Brain microvascular endothelial cell (primary cell): ENCODE measurements at regions not wholly inside any gene's neighbourhood (a gene's known extent, or its start where the extent isn't known, plus 50 kb on each side); places are given as distances from the start of the nearest gene placed in this dataset.

Experiments
- DNase-seq: peaks from one replicate; pipeline ENCODE4 v3.0.0-alpha.2; 2020
- H3K27ac ChIP-seq: fragments of 250-450 bp; sonication (Bioruptor Pico); 2 replicates; pipeline ENCODE4 v1.5.1; 2020; ENCODE audit warnings: mild to moderate bottlenecking, moderate library complexity
- H3K27me3 ChIP-seq: fragments of 250-450 bp; sonication (Bioruptor Pico); replicated peaks from 2 replicates; pipeline ENCODE4 v1.5.1; 2020; ENCODE audit warnings: mild to moderate bottlenecking
- H3K36me3 ChIP-seq: fragments of 250-450 bp; sonication (Bioruptor Pico); replicated peaks from 2 replicates; pipeline ENCODE4 v1.5.1; 2020; ENCODE audit warnings: mild to moderate bottlenecking
- H3K4me3 ChIP-seq: 2 replicates; pipeline ENCODE4 v1.5.1; 2011; ENCODE audit warnings: low read depth, mild to moderate bottlenecking, control low read depth, low read length, moderate library complexity
- CTCF ChIP-seq: IDR thresholded peaks from 2 replicates; pipeline ENCODE4 v1.5.1; 2011; ENCODE audit warnings: low read depth, mild to moderate bottlenecking, moderate library complexity, low read length, control low read depth, inconsistent platforms; ENCODE audit errors: missing control alignments
- in situ Hi-C: cut with HindIII; loops from 2 replicates; pipeline ENCODE4 v1.10.0; 2017; ENCODE audit warnings: low sequenced_read_pairs, low pct_ligation_motif_present

DNA sequence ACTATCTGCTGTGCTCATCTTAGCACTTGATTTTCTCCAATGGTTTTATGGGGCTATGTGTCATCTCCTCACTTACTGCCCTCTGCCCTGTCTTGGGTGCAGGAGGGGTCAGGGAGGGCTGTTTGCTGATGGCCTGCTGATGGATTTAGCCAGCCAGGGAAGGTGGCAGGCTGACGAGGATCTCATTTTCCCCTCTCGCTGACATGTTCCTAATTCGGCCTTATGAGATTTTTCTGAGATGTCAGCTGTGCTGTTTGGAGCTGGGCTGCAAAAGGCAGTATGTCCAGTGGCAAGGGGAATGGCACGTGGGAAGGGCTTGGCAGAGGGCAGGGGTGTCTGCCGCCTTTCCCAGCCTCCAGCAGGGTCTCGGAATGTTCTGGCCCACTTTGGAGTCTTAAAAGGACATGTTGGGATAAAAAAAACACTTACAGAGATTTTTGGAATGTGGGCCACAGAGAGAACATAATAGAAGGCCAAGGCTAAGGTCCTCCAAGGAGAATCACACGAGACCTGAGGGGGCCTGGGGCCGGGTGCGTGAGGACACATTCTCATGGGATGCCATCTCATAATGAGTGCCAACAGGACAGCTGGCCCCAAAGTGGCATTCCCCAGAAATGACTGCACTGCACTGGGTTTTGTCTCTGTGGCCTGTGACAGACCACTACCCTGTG, 303.8 kb downstream of the TLE3 start:
- no peak for DNase-seq
- no peaks in the 10 kb centered on the region for H3K36me3 ChIP-seq
- H3K27ac ChIP-seq, result no peak overlapping the region
- TF ChIP-seq CTCF, result no peak
- no peak overlapping the region for H3K4me3 ChIP-seq
- in situ Hi-C loops, result no loop called here
- H3K27me3 ChIP-seq, result no peaks in the 10 kb centered on the region

DNA sequence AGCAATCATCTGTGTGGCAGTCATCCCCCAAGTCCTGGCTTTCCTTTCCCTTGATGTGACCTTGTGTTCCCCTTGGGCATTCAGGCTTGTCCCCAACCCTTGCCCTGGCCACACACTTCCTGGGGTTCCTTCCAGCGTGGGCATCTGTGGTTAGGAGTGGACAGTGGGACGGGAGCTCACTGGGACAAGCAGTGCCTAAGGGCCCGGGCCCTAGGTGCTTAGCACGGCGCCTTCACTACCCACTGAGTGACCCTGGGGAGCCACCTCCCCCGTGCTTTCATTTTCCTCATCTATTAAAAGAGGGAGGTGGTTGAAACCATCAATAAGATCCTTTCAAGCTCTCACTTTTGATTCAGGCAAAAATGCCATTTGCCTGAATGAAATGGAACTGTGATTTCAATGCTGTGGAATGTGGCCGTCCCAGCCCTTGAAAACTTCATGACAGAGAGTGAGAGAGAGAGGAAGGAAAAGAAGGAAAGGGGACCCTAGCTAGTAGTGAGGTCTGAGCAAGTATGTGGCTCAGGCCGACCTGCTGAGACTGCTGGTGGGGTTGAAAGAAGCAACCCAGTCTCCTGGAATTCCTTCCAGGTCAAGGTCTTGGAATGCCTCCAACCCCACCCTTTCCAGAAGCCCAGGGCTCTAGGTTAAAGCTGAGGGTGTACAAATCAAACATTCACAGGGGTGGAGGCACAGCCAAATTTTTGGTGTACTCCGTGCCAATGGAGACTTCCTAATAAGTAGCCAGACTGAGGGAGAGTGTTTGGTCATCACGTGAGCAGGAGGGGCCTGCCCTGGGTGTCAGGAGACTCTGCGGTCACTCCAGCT, 302.9 kb downstream of the TLE3 start:
- Histone ChIP-seq H3K4me3 (no peak overlapping the region), H3K36me3 (no peaks in the 10 kb centered on the region), H3K27me3 (no peaks in the 10 kb centered on the region), H3K27ac (peak overlapping the region; percentile 8)
- TF ChIP-seq CTCF, result no peak
- DNase-seq, result peak; percentile 39
- in situ Hi-C loops, result no loop called here

- in situ Hi-C loops, result no loop called here
- TF ChIP-seq CTCF, result no peak
- H3K27ac ChIP-seq, result no peak overlapping the region
- no peaks in the 10 kb centered on the region for H3K27me3 ChIP-seq
- no peak for DNase-seq
- H3K4me3 ChIP-seq, result no peak overlapping the region
- H3K36me3 ChIP-seq, result no peaks in the 10 kb centered on the region
Measured at GRCh38 chr15:69795601-69796000, 302.1 kb downstream of the TLE3 start.

GRCh38 chr15:69797051-69797595, 300.6 kb downstream of the TLE3 start:
- no peaks in the 10 kb centered on the region for H3K27me3 ChIP-seq
- DNase-seq, result no peak
- no peaks in the 10 kb centered on the region for H3K36me3 ChIP-seq
- no peak for TF ChIP-seq CTCF
- H3K4me3 ChIP-seq, result no peak overlapping the region
- no peak overlapping the region for H3K27ac ChIP-seq
- in situ Hi-C loops, result no loop called here

GRCh38 chr15:69797615-69798014, 300.1 kb downstream of the TLE3 start:
- no peak for TF ChIP-seq CTCF
- H3K27ac ChIP-seq, result no peak overlapping the region
- in situ Hi-C loops, result no loop called here

More at GRCh38 chr15:69797615-69798014, 300.1 kb downstream of the TLE3 start:
- DNase-seq, result no peak
- Histone ChIP-seq H3K36me3 (no peaks in the 10 kb centered on the region), H3K4me3 (no peak overlapping the region), H3K27me3 (no peaks in the 10 kb centered on the region)
